Activated naive CD8-positive, alpha-beta T cell treated with anti-CD3 and anti-CD28 coated beads, Interleukin-2, amount 50 U/mL, for 24 hours (primary cell): ENCODE measurements at regions not wholly inside any gene's neighbourhood (a gene's known extent, or its start where the extent isn't known, plus 50 kb on each side); places are given as distances from the start of the nearest gene placed in this dataset.
"Not testable (repeated sequence)": the region's sequence is repeated elsewhere in the genome, so short reads cannot be mapped to it uniquely, and the experiment has no call there.

Source experiments
- ATAC-seq: fragments of 150-1000 bp; cut with Tn5 transposase; one replicate; pipeline ENCODE4 v1.10.0; 2021
- DNase-seq: peaks from one replicate; pipeline ENCODE4 v3.0.0; 2021
- H3K27ac Mint-ChIP-seq: one replicate; pipeline ENCODE4 v1.8.0; 2021; ENCODE audit warnings: mild to moderate bottlenecking, mixed read lengths
- H3K27me3 Mint-ChIP-seq: one replicate; pipeline ENCODE4 v1.8.0; 2021; ENCODE audit warnings: mixed read lengths
- H3K36me3 Mint-ChIP-seq: one replicate; pipeline ENCODE4 v1.8.0; 2021; ENCODE audit warnings: low read depth, mixed read lengths
- H3K4me1 Mint-ChIP-seq: one replicate; pipeline ENCODE4 v1.8.0; 2021; ENCODE audit warnings: mixed read lengths
- H3K4me3 Mint-ChIP-seq: one replicate; pipeline ENCODE4 v1.8.0; 2021; ENCODE audit warnings: mild to moderate bottlenecking, moderate library complexity, mixed read lengths
- H3K9me3 Mint-ChIP-seq: one replicate; pipeline ENCODE4 v1.8.0; 2021; ENCODE audit warnings: mixed read lengths

GRCh38 chr9:13446938-13447842 is 167.7 kb upstream of the MPDZ start:
- H3K9me3 Mint-ChIP-seq, result no peaks in the 10 kb centered on the region

GRCh38 chr9:13446286-13446937 is 166.9 kb upstream of the MPDZ start:
- H3K27me3 Mint-ChIP-seq, result no peaks in the 10 kb centered on the region
- H3K27ac Mint-ChIP-seq, result no peak overlapping the region
- ATAC-seq, result no peak
- DNase-seq, result no peak
- no peaks in the 10 kb centered on the region for H3K4me1 Mint-ChIP-seq
- H3K4me3 Mint-ChIP-seq, result no peak overlapping the region
- H3K36me3 Mint-ChIP-seq, result no peaks in the 10 kb centered on the region
- no peaks in the 10 kb centered on the region for H3K9me3 Mint-ChIP-seq

More at GRCh38 chr9:13446938-13447842, 167.7 kb upstream of the MPDZ start:
- DNase-seq, result no peak
- no peak for ATAC-seq
- no peak overlapping the region for H3K4me3 Mint-ChIP-seq
- no peak overlapping the region for H3K27ac Mint-ChIP-seq
- H3K36me3 Mint-ChIP-seq, result no peaks in the 10 kb centered on the region
- H3K27me3 Mint-ChIP-seq, result no peaks in the 10 kb centered on the region
- no peaks in the 10 kb centered on the region for H3K4me1 Mint-ChIP-seq

- H3K4me1 Mint-ChIP-seq, result no peaks in the 10 kb centered on the region
- no peak for DNase-seq
- no peaks in the 10 kb centered on the region for H3K27me3 Mint-ChIP-seq
- no peak overlapping the region for H3K27ac Mint-ChIP-seq
- ATAC-seq, result no peak
- no peaks in the 10 kb centered on the region for H3K9me3 Mint-ChIP-seq
- no peak overlapping the region for H3K4me3 Mint-ChIP-seq
- H3K36me3 Mint-ChIP-seq, result no peaks in the 10 kb centered on the region
Observed at GRCh38 chr9:13445103-13445500, 165.6 kb upstream of the MPDZ start.

- ATAC-seq, result no peak
- H3K36me3 Mint-ChIP-seq, result no peaks in the 10 kb centered on the region
- DNase-seq, result no peak
- no peaks in the 10 kb centered on the region for H3K9me3 Mint-ChIP-seq
- H3K4me1 Mint-ChIP-seq, result no peaks in the 10 kb centered on the region
- H3K27ac Mint-ChIP-seq, result no peak overlapping the region
- H3K4me3 Mint-ChIP-seq, result no peak overlapping the region
- H3K27me3 Mint-ChIP-seq, result no peaks in the 10 kb centered on the region
Observed at GRCh38 chr9:13444245-13445102, 165.0 kb upstream of the MPDZ start.

GRCh38 chr9:13443346-13444244 is 164.1 kb upstream of the MPDZ start:
- Mint-ChIP-seq H3K9me3 (peaks cover under 1% of the 10 kb centered on the region), H3K27ac (no peak overlapping the region), H3K4me3 (no peak overlapping the region), H3K27me3 (no peaks in the 10 kb centered on the region), H3K4me1 (no peaks in the 10 kb centered on the region), H3K36me3 (no peaks in the 10 kb centered on the region)
- DNase-seq (no peak), ATAC-seq (no peak)

GRCh38 chr9:13439685-13440476 is 160.4 kb upstream of the MPDZ start:
- no peak overlapping the region for H3K4me3 Mint-ChIP-seq
- H3K36me3 Mint-ChIP-seq, result no peaks in the 10 kb centered on the region
- no peak overlapping the region for H3K27ac Mint-ChIP-seq
- no peaks in the 10 kb centered on the region for H3K4me1 Mint-ChIP-seq
- no peak for ATAC-seq
- no peaks in the 10 kb centered on the region for H3K27me3 Mint-ChIP-seq
- peaks cover 3% of the 10 kb centered on the region for H3K9me3 Mint-ChIP-seq
- DNase-seq, result no peak

GRCh38 chr9:13437866-13438265 is 158.4 kb upstream of the MPDZ start:
- DNase-seq (no peak), ATAC-seq (no peak)
- Mint-ChIP-seq H3K36me3 (no peaks in the 10 kb centered on the region), H3K27ac (no peak overlapping the region), H3K9me3 (peaks cover 3% of the 10 kb centered on the region), H3K4me3 (no peak overlapping the region), H3K27me3 (no peaks in the 10 kb centered on the region), H3K4me1 (no peaks in the 10 kb centered on the region)

- H3K27ac Mint-ChIP-seq, result no peak overlapping the region
- H3K9me3 Mint-ChIP-seq, result peaks cover 3% of the 10 kb centered on the region
- H3K36me3 Mint-ChIP-seq, result no peaks in the 10 kb centered on the region
- ATAC-seq (no peak), DNase-seq (no peak)
- no peaks in the 10 kb centered on the region for H3K4me1 Mint-ChIP-seq
- H3K4me3 Mint-ChIP-seq, result no peak overlapping the region
- no peaks in the 10 kb centered on the region for H3K27me3 Mint-ChIP-seq
Observed at GRCh38 chr9:13436591-13436990, 157.1 kb upstream of the MPDZ start.

GRCh38 chr9:13433453-13433852 is 154.0 kb upstream of the MPDZ start:
- not testable (repeated sequence) for H3K4me3 Mint-ChIP-seq, H3K27ac Mint-ChIP-seq, H3K9me3 Mint-ChIP-seq, H3K27me3 Mint-ChIP-seq, DNase-seq, H3K36me3 Mint-ChIP-seq, ATAC-seq, H3K4me1 Mint-ChIP-seq

GRCh38 chr9:13432904-13433303 is 153.4 kb upstream of the MPDZ start:
- Mint-ChIP-seq H3K4me1 (no peaks in the 10 kb centered on the region), H3K36me3 (no peaks in the 10 kb centered on the region), H3K9me3 (no peaks in the 10 kb centered on the region), H3K27ac (no peak overlapping the region), H3K27me3 (no peaks in the 10 kb centered on the region), H3K4me3 (no peak overlapping the region)
- ATAC-seq (no peak), DNase-seq (no peak)

- no peak overlapping the region for H3K27ac Mint-ChIP-seq
- no peaks in the 10 kb centered on the region for H3K4me1 Mint-ChIP-seq
- ATAC-seq (no peak), DNase-seq (no peak)
- no peaks in the 10 kb centered on the region for H3K36me3 Mint-ChIP-seq
- no peak overlapping the region for H3K4me3 Mint-ChIP-seq
- H3K9me3 Mint-ChIP-seq, result no peaks in the 10 kb centered on the region
- no peaks in the 10 kb centered on the region for H3K27me3 Mint-ChIP-seq
Observed at GRCh38 chr9:13431692-13432091, 152.2 kb upstream of the MPDZ start.

- no peak for ATAC-seq
- no peaks in the 10 kb centered on the region for H3K4me1 Mint-ChIP-seq
- H3K27me3 Mint-ChIP-seq, result no peaks in the 10 kb centered on the region
- H3K36me3 Mint-ChIP-seq, result no peaks in the 10 kb centered on the region
- H3K9me3 Mint-ChIP-seq, result no peaks in the 10 kb centered on the region
- no peak for DNase-seq
- H3K4me3 Mint-ChIP-seq, result no peak overlapping the region
- H3K27ac Mint-ChIP-seq, result no peak overlapping the region
Observed at GRCh38 chr9:13431222-13431536, 151.7 kb upstream of the MPDZ start.

GRCh38 chr9:13430368-13431221 is 151.1 kb upstream of the MPDZ start:
- no peak for ATAC-seq
- Mint-ChIP-seq H3K4me3 (no peak overlapping the region), H3K4me1 (no peaks in the 10 kb centered on the region), H3K27me3 (no peaks in the 10 kb centered on the region), H3K9me3 (no peaks in the 10 kb centered on the region), H3K27ac (no peak overlapping the region), H3K36me3 (no peaks in the 10 kb centered on the region)
- DNase-seq, result no peak
